Stimulated activated CD8-positive, alpha-beta memory T cell treated with anti-CD3 and anti-CD28 coated beads, Interleukin-4, amount 100 ng/mL, for 1 hour (primary cell): ENCODE measurements at regions not wholly inside any gene's neighbourhood (a gene's known extent, or its start where the extent isn't known, plus 50 kb on each side); places are given as distances from the start of the nearest gene placed in this dataset.
"Not testable (repeated sequence)": the region's sequence is repeated elsewhere in the genome, so short reads cannot be mapped to it uniquely, and the experiment has no call there.

Source experiments
- DNase-seq, 2 donors: peaks; one replicate each; pipeline ENCODE4 v3.0.0-alpha.2; 2020; ENCODE audit warnings: low read depth in 2 of 2, low spot score in 1 of 2

DNA sequence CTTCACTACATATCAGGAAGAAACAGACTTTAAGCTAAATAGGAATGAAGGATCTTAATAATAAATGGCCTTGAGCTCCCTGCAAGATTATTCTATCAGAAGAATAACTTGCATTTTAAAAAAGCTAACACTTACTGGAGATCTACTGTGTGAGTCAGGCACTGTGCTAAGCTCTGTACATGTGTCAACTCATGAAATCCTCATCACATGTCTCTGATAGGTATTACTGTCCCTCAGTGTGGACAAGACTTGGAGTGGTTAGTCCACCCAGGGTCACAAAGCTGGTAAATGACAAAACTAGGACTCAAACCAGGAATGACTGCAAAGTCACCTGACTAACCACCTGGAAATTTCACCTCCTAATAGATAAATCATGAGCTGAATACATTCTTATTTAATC, 57.1 kb upstream of the KCTD7 start:
- no peak for DNase-seq

DNA sequence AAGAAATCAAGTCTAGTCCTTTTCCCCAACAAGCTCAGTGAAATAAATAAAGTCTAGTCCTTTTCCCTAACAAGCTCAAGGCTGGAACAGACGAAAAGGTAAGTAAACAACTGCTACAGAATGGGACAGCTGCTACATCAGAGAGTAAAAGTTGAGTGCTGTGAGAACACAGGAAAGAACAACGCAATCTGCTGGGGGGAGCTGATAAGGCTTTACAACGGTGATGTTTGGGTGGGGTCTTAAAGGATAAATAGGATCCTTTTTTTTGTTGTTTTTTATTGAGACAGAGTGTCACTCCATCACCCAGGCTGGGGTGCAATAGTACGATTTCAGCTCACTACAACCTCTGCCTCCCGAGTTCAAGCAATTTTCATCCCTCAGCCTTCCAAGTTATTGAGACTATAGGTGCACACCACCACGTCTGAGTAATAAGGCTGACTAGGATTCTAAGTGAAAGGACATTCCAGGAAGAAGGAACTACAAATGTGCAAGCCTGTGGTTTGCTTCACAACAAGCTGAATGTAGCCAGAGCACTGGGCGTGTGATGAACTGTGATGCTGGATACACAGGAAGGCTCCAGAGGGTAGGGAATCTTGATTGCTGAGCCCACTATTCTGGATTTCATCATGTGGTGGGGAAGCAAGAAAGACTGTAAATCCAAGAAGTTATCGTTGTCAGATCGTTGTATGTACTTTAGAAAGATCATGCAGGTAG, 54.7 kb upstream of the KCTD7 start:
- not testable (repeated sequence) for DNase-seq

DNA sequence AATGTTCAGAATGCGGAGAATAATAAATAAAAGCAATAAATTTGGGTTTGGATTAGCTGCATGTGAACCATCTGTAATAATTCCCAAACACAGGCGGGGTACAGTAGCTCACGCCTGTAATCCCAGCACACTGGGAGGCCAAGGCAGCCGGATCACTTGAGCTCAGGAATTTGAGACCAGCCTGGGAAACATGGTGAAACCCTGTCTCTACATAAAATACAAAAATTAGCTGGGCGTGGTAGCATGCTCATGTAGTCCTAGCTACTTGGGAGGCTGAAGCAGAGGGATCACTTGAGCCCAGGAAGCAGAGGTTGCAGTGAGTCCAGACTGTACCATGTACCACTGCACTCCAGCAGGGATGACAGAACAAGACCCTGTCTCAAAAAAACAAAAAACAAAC, 53.9 kb upstream of the KCTD7 start:
- DNase-seq = not testable (repeated sequence)

DNA sequence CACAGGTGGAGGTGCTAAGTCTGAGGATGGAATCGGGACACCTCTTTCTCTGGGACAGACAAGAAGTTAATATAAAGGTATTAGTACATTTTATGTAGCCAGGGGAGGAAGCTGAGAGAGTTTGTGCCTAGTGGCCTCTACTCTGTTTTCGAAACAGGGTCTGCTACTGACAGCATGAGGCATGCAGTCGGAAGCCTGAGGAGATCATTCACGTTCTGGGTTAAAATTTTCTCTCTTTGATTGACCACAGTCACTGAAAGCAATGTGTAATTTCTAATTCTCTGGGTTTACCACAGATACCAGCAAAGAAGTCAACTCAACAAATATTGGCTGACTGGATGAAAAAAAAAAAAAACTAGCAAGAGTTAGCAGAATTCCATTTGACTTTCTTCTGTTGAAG, 53.3 kb upstream of the KCTD7 start:
- no peak for DNase-seq

GRCh38 chr7:66576646-66577045, 52.0 kb upstream of the KCTD7 start:
- DNase-seq = no peak
